ENCODE measurements at regions not wholly inside any gene's neighbourhood (a gene's known extent, or its start where the extent isn't known, plus 50 kb on each side); places are given as distances from the start of the nearest gene placed in this dataset.

GRCh38 chr9:134251296-134252069, 74.8 kb upstream of the RXRA start:
- no peak for DNase-seq

DNA sequence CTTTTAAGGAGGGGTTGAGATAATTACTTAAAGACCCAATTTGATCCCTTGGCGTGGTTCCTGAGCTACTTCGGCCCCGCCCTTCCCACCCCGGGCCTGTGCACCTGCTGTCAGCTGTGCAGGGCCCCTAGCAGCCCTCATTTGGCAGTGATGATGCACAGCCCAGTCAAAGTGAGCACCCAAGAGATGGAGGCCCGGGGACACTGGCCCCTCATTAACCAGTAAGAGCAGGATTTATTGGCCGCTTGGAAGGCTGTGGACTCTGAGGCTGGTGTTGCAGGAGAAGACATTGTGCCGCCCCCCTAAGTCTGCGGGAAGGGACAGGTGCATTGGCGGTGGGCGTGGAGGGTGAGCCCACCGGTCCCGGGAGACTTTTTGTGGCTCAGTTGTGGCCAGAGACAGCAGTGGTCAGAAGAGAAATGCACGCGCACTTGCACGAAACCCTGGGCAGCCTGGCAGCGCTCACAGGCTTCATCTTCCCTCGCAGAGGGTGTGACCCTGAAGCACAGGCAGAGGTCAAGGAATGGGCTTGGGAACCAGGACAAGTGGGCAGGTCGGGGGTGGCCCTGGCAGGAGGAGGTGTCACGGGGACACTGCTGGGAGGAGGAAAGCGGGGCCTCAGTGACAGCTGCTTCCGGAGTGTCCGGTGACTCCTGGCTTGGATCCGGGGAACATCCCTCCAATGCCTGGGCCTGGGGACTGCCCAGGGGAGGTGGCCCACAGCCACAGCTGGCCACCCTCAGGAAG, 74.0 kb upstream of the RXRA start:
- DNase-seq = no peak

- DNase-seq = no peak
Observed at GRCh38 chr9:134253606-134254205, 72.5 kb upstream of the RXRA start.

- DNase-seq = no peak
Observed at GRCh38 chr9:134258332-134258731, 67.9 kb upstream of the RXRA start.

GRCh38 chr9:134258828-134259546, 67.3 kb upstream of the RXRA start:
- DNase-seq = no peak

DNA sequence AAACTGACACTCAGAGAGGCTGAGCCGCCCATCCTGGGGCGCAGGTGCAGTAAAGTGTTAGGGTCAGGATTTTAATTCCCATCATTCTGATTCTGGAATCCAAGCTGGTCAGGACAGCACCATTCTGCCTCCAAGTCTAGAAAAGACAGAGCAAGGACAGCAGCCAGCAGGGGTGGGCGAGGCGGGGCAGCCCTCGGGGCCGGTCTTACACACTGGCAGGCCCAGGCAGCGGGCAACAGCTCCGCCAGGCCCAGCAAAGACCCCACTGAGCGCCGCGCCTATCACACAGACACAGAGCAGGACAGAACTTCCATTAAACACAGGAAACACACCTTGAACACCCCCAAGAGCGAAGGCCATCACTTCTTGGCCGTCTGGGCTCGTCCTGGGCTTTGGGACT, 66.5 kb upstream of the RXRA start:
- DNase-seq = no peak

DNA sequence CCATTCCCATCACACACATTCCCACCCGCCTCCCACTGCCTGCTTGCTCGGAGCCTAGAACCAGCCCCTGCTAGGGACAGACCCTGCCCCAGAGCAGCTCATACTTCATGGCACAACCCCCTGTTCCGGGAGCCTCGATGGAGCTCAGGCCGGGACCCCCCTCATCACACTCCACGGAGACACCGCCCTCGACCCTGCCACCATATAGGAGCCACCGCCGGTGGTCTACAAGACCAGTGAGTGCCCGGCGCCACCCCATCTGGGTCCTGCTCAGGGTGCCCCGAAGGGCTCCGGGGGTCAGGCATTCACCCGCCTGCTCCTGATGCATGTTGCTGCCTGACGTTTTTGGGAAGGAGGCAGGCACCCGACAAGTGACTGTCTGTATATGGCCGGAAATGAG, 65.5 kb upstream of the RXRA start:
- DNase-seq = no peak

DNA sequence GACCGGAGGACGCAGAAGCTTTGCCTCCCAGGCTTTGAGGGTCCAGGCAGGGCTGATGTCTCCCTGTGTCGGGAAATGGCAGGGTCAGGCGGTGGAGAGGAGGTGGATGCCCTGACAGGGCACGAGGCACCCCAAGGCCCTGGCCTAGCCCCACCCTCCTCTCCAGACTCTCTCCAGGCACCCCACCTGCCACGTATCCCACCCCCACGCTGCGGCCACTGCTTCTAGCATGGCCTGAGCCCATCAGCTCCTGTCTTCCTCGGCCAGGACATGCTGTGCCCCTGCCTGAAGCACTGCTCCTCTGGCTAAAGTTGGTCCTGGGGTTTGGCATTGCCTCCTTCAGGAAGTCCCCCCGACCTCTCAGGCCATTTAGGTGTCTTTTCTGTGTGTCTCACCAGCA, 64.2 kb upstream of the RXRA start:
- no peak for DNase-seq

GRCh38 chr9:134263596-134263995, 62.7 kb upstream of the RXRA start:
- DNase-seq = no peak

DNA sequence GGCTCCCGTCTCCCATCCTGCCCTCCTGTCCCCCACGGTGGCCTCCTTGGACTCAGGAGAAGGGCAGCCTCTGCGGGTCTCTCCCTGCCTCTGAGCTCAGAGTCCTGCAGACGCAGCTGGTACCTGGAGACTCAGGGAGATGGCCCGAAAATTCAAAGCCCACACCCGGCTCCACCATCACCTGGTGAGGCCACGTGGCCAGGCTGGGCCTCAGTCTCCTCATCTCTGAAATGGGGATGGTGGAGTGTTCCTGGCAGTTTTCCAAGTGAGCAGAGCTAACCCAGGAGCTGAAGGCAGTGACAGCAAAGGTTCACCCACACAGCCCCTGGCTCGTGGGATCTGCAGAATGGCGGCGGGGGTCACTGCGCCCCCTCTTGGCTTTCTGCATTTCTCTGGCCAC, 62.1 kb upstream of the RXRA start:
- no peak for DNase-seq

- DNase-seq = no peak
Observed at GRCh38 chr9:134265078-134265477, 61.2 kb upstream of the RXRA start.

GRCh38 chr9:134266418-134266817, 59.8 kb upstream of the RXRA start:
- no peak for DNase-seq

DNA sequence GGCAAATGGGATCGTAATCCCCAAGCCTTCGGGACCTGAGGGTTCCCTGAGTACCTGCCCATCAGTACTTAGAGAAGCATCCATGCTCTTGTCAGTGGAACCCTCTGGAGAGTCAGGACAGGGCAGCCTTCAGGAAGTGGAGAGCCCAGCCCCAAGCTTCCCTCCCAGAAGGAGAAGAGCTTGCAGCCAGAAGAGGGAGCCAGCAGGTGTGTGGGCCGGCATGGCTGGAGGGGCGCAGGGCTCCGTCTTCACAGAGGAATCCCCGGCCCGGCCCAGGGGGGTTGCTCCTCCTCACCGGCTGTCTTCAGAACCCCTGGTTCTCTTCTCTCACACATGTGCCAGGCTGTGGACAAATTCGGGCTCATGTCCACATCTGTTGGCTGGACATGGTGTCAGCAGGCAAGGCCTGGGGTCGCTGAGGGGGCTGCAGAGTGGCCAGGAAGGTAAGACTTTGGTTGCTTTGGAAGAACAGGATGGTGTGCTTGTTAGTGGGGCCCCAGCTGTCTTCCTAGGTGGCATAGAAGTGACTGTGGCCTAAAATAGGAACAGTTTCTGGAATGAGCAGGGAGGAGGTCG, 58.9 kb upstream of the RXRA start:
- DNase-seq = no peak

GRCh38 chr9:134267881-134268724, 58.2 kb upstream of the RXRA start:
- DNase-seq = no peak

DNA sequence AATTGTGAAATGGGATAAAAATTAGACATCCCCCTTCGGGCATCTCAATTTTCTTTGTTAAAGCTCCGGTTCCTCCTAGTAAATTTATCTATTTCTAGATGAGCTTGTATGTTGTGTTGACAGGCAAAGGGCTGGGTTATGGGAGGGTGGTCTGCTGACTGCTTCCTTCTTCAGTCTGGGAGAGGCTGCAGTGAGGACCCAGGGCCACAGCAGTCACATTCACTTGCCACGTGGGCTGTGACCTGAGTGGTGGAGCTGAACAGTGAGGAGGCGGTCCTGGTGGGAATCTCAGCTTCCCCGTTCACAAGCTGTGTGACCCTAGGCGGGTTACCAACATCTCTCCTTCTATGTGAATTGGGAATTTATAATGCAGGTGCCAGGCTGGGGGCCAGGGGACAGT, 57.5 kb upstream of the RXRA start:
- DNase-seq = no peak

GRCh38 chr9:134271338-134272301, 54.6 kb upstream of the RXRA start:
- no peak for DNase-seq

- no peak for DNase-seq
Observed at GRCh38 chr9:134272302-134273023, 53.8 kb upstream of the RXRA start.

DNA sequence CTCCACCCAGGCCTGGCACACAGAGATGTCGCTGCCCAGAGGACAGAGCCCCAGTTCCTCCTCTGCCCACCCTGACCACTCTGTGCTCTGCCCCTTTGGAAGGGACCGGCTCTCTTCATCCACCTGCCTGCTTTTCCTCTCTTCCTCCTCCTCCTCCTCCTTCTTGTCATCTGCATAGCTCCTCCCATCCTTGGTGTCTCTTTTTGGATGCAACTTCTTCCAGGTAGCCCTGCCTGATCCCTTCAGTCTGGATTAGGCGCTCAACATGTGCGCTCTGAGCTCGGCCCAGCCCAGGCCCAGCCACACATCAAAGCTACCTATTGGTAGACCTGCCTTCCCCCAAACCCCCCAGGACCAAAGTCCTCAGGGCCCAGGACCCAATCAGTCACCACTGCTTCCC, 52.6 kb upstream of the RXRA start:
- no peak for DNase-seq

GRCh38 chr9:134275375-134275774, 50.9 kb upstream of the RXRA start:
- no peak for DNase-seq
